ENCODE measurements at regions not wholly inside any gene's neighbourhood (a gene's known extent, or its start where the extent isn't known, plus 50 kb on each side); places are given as distances from the start of the nearest gene placed in this dataset.

- H3K36me3 ChIP-seq (replicated peaks; ENCODE audit: insufficient read depth, low read length) = no peaks in the 10 kb centered on the region
- DNase-seq = no peak
- H3K4me2 ChIP-seq (ENCODE audit: low read depth, low read length) = peak overlapping the region; percentile 77
- H3K4me1 ChIP-seq (ENCODE audit: low read length) = peaks cover 61% of the 10 kb centered on the region
- H3K27ac ChIP-seq (ENCODE audit: low read length) = peak overlapping the region; percentile 99
- TF ChIP-seq EZH2 (optimal IDR thresholded peaks at IDR 0.05; ENCODE audit: low read depth, low read length) (no peak), EZH2phosphoT487 (IDR thresholded peaks at IDR 0.05; ENCODE audit: low read length) (no peak), CTCF (IDR thresholded peaks at IDR 0.05; ENCODE audit: low read length) (no peak)
- H3K9me2 ChIP-seq (replicated peaks; ENCODE audit: insufficient read depth, low read length) = no peaks in the 10 kb centered on the region
- H3K9me3 ChIP-seq (replicated peaks; ENCODE audit: insufficient read depth, low read length) = no peaks in the 10 kb centered on the region
- H3F3A ChIP-seq (ENCODE audit: insufficient read depth, low read length) = peaks cover 36% of the 10 kb centered on the region
- H3K9ac ChIP-seq (ENCODE audit: low read length) = peak overlapping the region; percentile 68
- H4K20me1 ChIP-seq (ENCODE audit: insufficient read depth, low read length) = no peaks in the 10 kb centered on the region
- peak overlapping the region; percentile 39; the same call in 1 of the 2 replicates for H3K4me3 ChIP-seq (ENCODE audit: low read length)
- H3K27me3 ChIP-seq (replicated peaks; ENCODE audit: insufficient read depth, low read length) = no peaks in the 10 kb centered on the region
- peak overlapping the region; percentile 84; the same call in 1 of the 2 replicates for H2AFZ ChIP-seq (ENCODE audit: low read length)
- H3K79me2 ChIP-seq (ENCODE audit: low read length) = no peaks in the 10 kb centered on the region
Observed at GRCh38 chr2:234292962-234293243, 204.0 kb downstream of the ARL4C start.

- Histone ChIP-seq H3K27me3 (replicated peaks; ENCODE audit: insufficient read depth, low read length) (no peaks in the 10 kb centered on the region), H3K79me2 (ENCODE audit: low read length) (no peaks in the 10 kb centered on the region), H3F3A (ENCODE audit: insufficient read depth, low read length) (peaks cover 36% of the 10 kb centered on the region), H3K9me2 (replicated peaks; ENCODE audit: insufficient read depth, low read length) (no peaks in the 10 kb centered on the region), H3K9me3 (replicated peaks; ENCODE audit: insufficient read depth, low read length) (no peaks in the 10 kb centered on the region), H3K9ac (ENCODE audit: low read length) (peak overlapping the region; percentile 68), H3K4me3 (ENCODE audit: low read length) (peak overlapping the region; percentile 39), H3K36me3 (replicated peaks; ENCODE audit: insufficient read depth, low read length) (no peaks in the 10 kb centered on the region), H3K4me1 (ENCODE audit: low read length) (peaks cover 61% of the 10 kb centered on the region), H2AFZ (ENCODE audit: low read length) (peak overlapping the region; percentile 84), H4K20me1 (ENCODE audit: insufficient read depth, low read length) (no peaks in the 10 kb centered on the region), H3K27ac (ENCODE audit: low read length) (peak overlapping the region; percentile 99), H3K4me2 (ENCODE audit: low read depth, low read length) (peak overlapping the region; percentile 77)
- DNase-seq = peak; percentile 85
- TF ChIP-seq CTCF (IDR thresholded peaks at IDR 0.05; ENCODE audit: low read length) = no peak; the same call in none of the 2 replicates
- TF ChIP-seq EZH2phosphoT487 (IDR thresholded peaks at IDR 0.05; ENCODE audit: low read length) = no peak
- TF ChIP-seq EZH2 (optimal IDR thresholded peaks at IDR 0.05; ENCODE audit: low read depth, low read length) = no peak
Observed at GRCh38 chr2:234292205-234292961, 204.5 kb downstream of the ARL4C start.

- H4K20me1 ChIP-seq (ENCODE audit: insufficient read depth, low read length) = no peaks in the 10 kb centered on the region
- DNase-seq = peak; percentile 35
- no peak for TF ChIP-seq CTCF (IDR thresholded peaks at IDR 0.05; ENCODE audit: low read length)
- TF ChIP-seq EZH2 (optimal IDR thresholded peaks at IDR 0.05; ENCODE audit: low read depth, low read length) = no peak
- TF ChIP-seq EZH2phosphoT487 (IDR thresholded peaks at IDR 0.05; ENCODE audit: low read length) = no peak
- no peaks in the 10 kb centered on the region for H3K9me2 ChIP-seq (replicated peaks; ENCODE audit: insufficient read depth, low read length)
- H2AFZ ChIP-seq (ENCODE audit: low read length) = peak overlapping the region; percentile 84
- no peaks in the 10 kb centered on the region for H3K27me3 ChIP-seq (replicated peaks; ENCODE audit: insufficient read depth, low read length)
- H3K4me2 ChIP-seq (ENCODE audit: low read depth, low read length) = peak overlapping the region; percentile 77
- H3K9me3 ChIP-seq (replicated peaks; ENCODE audit: insufficient read depth, low read length) = no peaks in the 10 kb centered on the region
- H3K27ac ChIP-seq (ENCODE audit: low read length) = peak overlapping the region; percentile 99
- peaks cover 61% of the 10 kb centered on the region for H3K4me1 ChIP-seq (ENCODE audit: low read length)
- peak overlapping the region; percentile 39; the same call in 1 of the 2 replicates for H3K4me3 ChIP-seq (ENCODE audit: low read length)
- no peaks in the 10 kb centered on the region for H3K36me3 ChIP-seq (replicated peaks; ENCODE audit: insufficient read depth, low read length)
- peak overlapping the region; percentile 68 for H3K9ac ChIP-seq (ENCODE audit: low read length)
- H3F3A ChIP-seq (ENCODE audit: insufficient read depth, low read length) = peaks cover 36% of the 10 kb centered on the region
- H3K79me2 ChIP-seq (ENCODE audit: low read length) = no peaks in the 10 kb centered on the region
Observed at GRCh38 chr2:234291765-234292204, 205.1 kb downstream of the ARL4C start.
